ENCODE measurements at regions not wholly inside any gene's neighbourhood (a gene's known extent, or its start where the extent isn't known, plus 50 kb on each side); places are given as distances from the start of the nearest gene placed in this dataset.

- intact Hi-C loops (cut with DNase I), result no loop called here
- Histone ChIP-seq H3K27ac (no peak overlapping the region), H3K36me3 (no peaks in the 10 kb centered on the region), H3K4me1 (no peaks in the 10 kb centered on the region), H3K9me3 (no peaks in the 10 kb centered on the region), H3K4me3 (replicated peaks in 1 of 3) (no peak overlapping the region), H3K27me3 (no peaks in the 10 kb centered on the region)
- TF ChIP-seq CTCF (IDR thresholded peaks at IDR 0.05) (no peak), POLR2A (IDR thresholded peaks at IDR 0.05) (no peak)
- 82 to 85% methylated on average over 7 of the region's 7 CpGs for WGBS, 2 donors
- DNase-seq, result no peak
Observed at GRCh38 chr6:130683761-130684517, 143.3 kb upstream of the SMLR1 start.

- H3K27ac ChIP-seq, result no peak overlapping the region
- intact Hi-C loops (cut with DNase I), result no loop called here
- no peaks in the 10 kb centered on the region for H3K4me1 ChIP-seq
- WGBS, 2 donors, result 88 to 91% methylated on average over 2 of the region's 2 CpGs
- H3K9me3 ChIP-seq, result no peaks in the 10 kb centered on the region
- no peak for DNase-seq
- TF ChIP-seq POLR2A (IDR thresholded peaks at IDR 0.05) (no peak), CTCF (IDR thresholded peaks at IDR 0.05) (no peak)
- no peak overlapping the region for H3K4me3 ChIP-seq (replicated peaks in 1 of 3)
- H3K27me3 ChIP-seq, result no peaks in the 10 kb centered on the region
- H3K36me3 ChIP-seq, result no peaks in the 10 kb centered on the region
Observed at GRCh38 chr6:130692659-130693058, 134.5 kb upstream of the SMLR1 start.

GRCh38 chr6:130693944-130694343, 133.3 kb upstream of the SMLR1 start:
- H3K27ac ChIP-seq, result no peak overlapping the region
- WGBS, 2 donors, result 45 to 69% methylated on average over 2 of the region's 2 CpGs
- H3K4me3 ChIP-seq (replicated peaks in 1 of 3), result no peak overlapping the region
- H3K4me1 ChIP-seq, result no peaks in the 10 kb centered on the region
- no peak for DNase-seq
- H3K9me3 ChIP-seq, result no peaks in the 10 kb centered on the region
- TF ChIP-seq CTCF (IDR thresholded peaks at IDR 0.05), result no peak
- no peak for TF ChIP-seq POLR2A (IDR thresholded peaks at IDR 0.05)
- no peaks in the 10 kb centered on the region for H3K27me3 ChIP-seq
- H3K36me3 ChIP-seq, result no peaks in the 10 kb centered on the region
- intact Hi-C loops (cut with DNase I), result no loop called here

GRCh38 chr6:130694606-130695005, 132.6 kb upstream of the SMLR1 start:
- DNase-seq, result no peak
- WGBS, 2 donors, result 80 to 84% methylated on average over 4 of the region's 4 CpGs
- Histone ChIP-seq H3K36me3 (no peaks in the 10 kb centered on the region), H3K27me3 (no peaks in the 10 kb centered on the region), H3K27ac (no peak overlapping the region), H3K9me3 (no peaks in the 10 kb centered on the region), H3K4me3 (replicated peaks in 1 of 3) (no peak overlapping the region), H3K4me1 (no peaks in the 10 kb centered on the region)
- no peak for TF ChIP-seq POLR2A (IDR thresholded peaks at IDR 0.05)
- no peak for TF ChIP-seq CTCF (IDR thresholded peaks at IDR 0.05)
- intact Hi-C loops (cut with DNase I), result loop anchor here (5.0 kb wide), 1 partner anchor 372 kb away; no protein-coding TSS in a partner anchor

- TF ChIP-seq CTCF (IDR thresholded peaks at IDR 0.05) (no peak), POLR2A (IDR thresholded peaks at IDR 0.05) (no peak)
- Histone ChIP-seq H3K27ac (no peak overlapping the region), H3K4me1 (no peaks in the 10 kb centered on the region), H3K4me3 (replicated peaks in 1 of 3) (no peak overlapping the region), H3K9me3 (no peaks in the 10 kb centered on the region), H3K36me3 (no peaks in the 10 kb centered on the region), H3K27me3 (no peaks in the 10 kb centered on the region)
- 70 to 71% methylated on average over 3 of the region's 3 CpGs for WGBS, 2 donors
- DNase-seq, result no peak
- intact Hi-C loops (cut with DNase I), result loop anchor here (5.0 kb wide), 1 partner anchor 375 kb away; no protein-coding TSS in a partner anchor
Observed at GRCh38 chr6:130696806-130697205, 130.4 kb upstream of the SMLR1 start.
